ENCODE measurements at regions not wholly inside any gene's neighbourhood (a gene's known extent, or its start where the extent isn't known, plus 50 kb on each side); places are given as distances from the start of the nearest gene placed in this dataset.

- TF ChIP-seq TRIM25 (IDR thresholded peaks at IDR 0.05; ENCODE audit: borderline replicate concordance) (no peak), AFF1 (IDR thresholded peaks at IDR 0.05; ENCODE audit: low read depth in 1 of 2, partially characterized antibody in 2 of 2) (no peak), ARID4B (CRISPR knock-in tag; IDR thresholded peaks at IDR 0.05) (no peak), ZNF143 (CRISPR knock-in tag; IDR thresholded peaks at IDR 0.05) (no peak)
Measured at GRCh38 chr20:9926476-9926875, 87.6 kb upstream of the PAK5 start (continued).
